Ovary (tissue), 7 donors: ENCODE measurements at regions not wholly inside any gene's neighbourhood (a gene's known extent, or its start where the extent isn't known, plus 50 kb on each side); places are given as distances from the start of the nearest gene placed in this dataset.

Source experiments
- DNase-seq, 5 donors: peaks; one replicate each; pipeline ENCODE4 v3.0.0-alpha.2; 2019 to 2020
- H3K27ac ChIP-seq, 2 donors: fragments of 200-600 bp; one replicate each; pipeline versions ENCODE4 v1.5.1 to v1.8.0; 2019 to 2022
- H3K27me3 ChIP-seq: fragments of 200-600 bp; one replicate; pipeline ENCODE4 v1.8.0; 2022
- H3K36me3 ChIP-seq: fragments of 200-600 bp; sonication (generic); one replicate; pipeline ENCODE4 v1.5.1; 2019
- H3K4me1 ChIP-seq: one replicate; pipeline ENCODE4 v1.8.1; 2013; ENCODE audit warnings: mild to moderate bottlenecking, moderate library complexity; ENCODE audit not compliant: insufficient read depth
- H3K4me3 ChIP-seq: fragments of 200-600 bp; sonication (generic); one replicate; pipeline ENCODE4 v1.5.1; 2017
- H3K9me3 ChIP-seq, 2 donors: fragments of 200-600 bp in 1 of 2; sonication (generic) in 1 of 2; one replicate each; pipeline versions ENCODE4 v1.5.1 to v1.8.1; 2013 to 2019; ENCODE audit warnings: mild to moderate bottlenecking in 1 of 2, moderate library complexity in 1 of 2
- CTCF ChIP-seq, 3 donors: fragments of 450-650 bp in 2 of 3; fragments of 200-600 bp in 1 of 3; IDR thresholded peaks; one replicate each; pipeline versions ENCODE4 v1.5.1 to v1.8.0; 2016 to 2022; ENCODE audit warnings: antibody characterized with exemption in 3 of 3, mild to moderate bottlenecking in 1 of 3
- EP300 ChIP-seq: sonication (generic); formaldehyde crosslinking; IDR thresholded peaks from one replicate; pipeline ENCODE4 v1.6.1; 2017; ENCODE audit warnings: antibody characterized with exemption
- POLR2A ChIP-seq: fragments of 450-650 bp; IDR thresholded peaks from one replicate; pipeline ENCODE4 v1.6.1; 2017; ENCODE audit warnings: antibody characterized with exemption, mild to moderate bottlenecking, moderate library complexity
- WGBS, 3 donors: extraction: QIAGEN DNeasy Blood & Tissue Kit in 1 of 3; methylation state at CpG; one replicate each; pipeline versions ENCODE4 v1.1.5 to v1.1.7; 2013 to 2017; 5-methylcytosine and 5-hydroxymethylcytosine counted together
- intact Hi-C, 4 donors: fragments of 100-400 bp; cut with DNase I; formaldehyde crosslinking; loops; one replicate each; pipeline versions ENCODE4 v1.11.0 to v1.15.1; 2022 to 2023
- donor health status: DM: no; HTN: no; CAD: no; lungs with moderate emphysema.
- donor health status: DM: no; HTN: no; CAD: no.
- donor health status: Bipolar disorder and iron deficiency.
- donor health status: DM: no; HTN: no; CAD: no.
- donor health status: DM: yes; HTN: yes; CAD: no.

GRCh38 chr5:100444961-100445360 is 90.2 kb upstream of the FAM174A start:
- WGBS, 3 donors: 69 to 79% (median 75%) methylated on average over 3 of the region's 3 CpGs
- TF ChIP-seq POLR2A (no peak), EP300 (no peak), CTCF (IDR thresholded peaks at IDR 0.05) (no peak)
- Histone ChIP-seq H3K4me1 (no peaks in the 10 kb centered on the region), H3K36me3 (no peaks in the 10 kb centered on the region), H3K4me3 (no peak overlapping the region), H3K27me3 (no peaks in the 10 kb centered on the region), H3K27ac (no peak overlapping the region), H3K9me3 (no peaks in the 10 kb centered on the region)
- intact Hi-C loops: no loop called here
- DNase-seq: no peak

- WGBS, 3 donors: 90 to 95% (median 91%) methylated on average over 4 of the region's 4 CpGs
These were observed 100.4 kb upstream of the FAM174A start for GRCh38 chr5:100434815-100435214.

GRCh38 chr5:100432741-100433140 is 102.4 kb upstream of the FAM174A start:
- no peak overlapping the region for H3K27ac ChIP-seq
- TF ChIP-seq CTCF (IDR thresholded peaks at IDR 0.05) (no peak), EP300 (no peak), POLR2A (no peak)
- H3K9me3 ChIP-seq: no peaks in the 10 kb centered on the region
- DNase-seq: no peak
- H3K27me3 ChIP-seq: no peaks in the 10 kb centered on the region
- H3K36me3 ChIP-seq: no peaks in the 10 kb centered on the region
- no peak overlapping the region for H3K4me3 ChIP-seq
- WGBS, 3 donors: 63 to 88% (median 86%) methylated on average over 1 of the region's 1 CpG
- no peaks in the 10 kb centered on the region for H3K4me1 ChIP-seq
- intact Hi-C loops: no loop called here

More at GRCh38 chr5:100434815-100435214, 100.4 kb upstream of the FAM174A start:
- Histone ChIP-seq H3K36me3 (no peaks in the 10 kb centered on the region), H3K27ac (no peak overlapping the region), H3K4me3 (no peak overlapping the region), H3K9me3 (no peaks in the 10 kb centered on the region), H3K4me1 (no peaks in the 10 kb centered on the region), H3K27me3 (no peaks in the 10 kb centered on the region)
- intact Hi-C loops: no loop called here
- TF ChIP-seq CTCF (IDR thresholded peaks at IDR 0.05) (no peak), EP300 (no peak), POLR2A (no peak)
- no peak for DNase-seq

- 49 to 60% (median 57%) methylated on average over 4 of the region's 4 CpGs for WGBS, 3 donors
- no peak overlapping the region for H3K4me3 ChIP-seq
- intact Hi-C loops: no loop called here
These were observed 104.6 kb upstream of the FAM174A start for GRCh38 chr5:100430268-100431195.

More at GRCh38 chr5:100430268-100431195, 104.6 kb upstream of the FAM174A start:
- Histone ChIP-seq H3K27ac (no peak overlapping the region), H3K27me3 (no peaks in the 10 kb centered on the region), H3K9me3 (no peaks in the 10 kb centered on the region), H3K4me1 (no peaks in the 10 kb centered on the region), H3K36me3 (no peaks in the 10 kb centered on the region)
- peak in 2 of 5 donors; percentile 15 to 29 for DNase-seq
- no peak for TF ChIP-seq CTCF (IDR thresholded peaks at IDR 0.05)
- no peak for TF ChIP-seq POLR2A
